SIG-M5 treated with dmso at 0.1 percent for 504 hours (cell line): ENCODE measurements at regions not wholly inside any gene's neighbourhood (a gene's known extent, or its start where the extent isn't known, plus 50 kb on each side); places are given as distances from the start of the nearest gene placed in this dataset.
A peak's percentile ranks its signal among the peaks of the same experiment; 100 is the strongest.

Experiments used
- DNase-seq: peaks from one replicate; lab custom pipeline; 2025; ENCODE audit not compliant: unreplicated experiment; lab: John Stamatoyannopoulos, UW

DNA sequence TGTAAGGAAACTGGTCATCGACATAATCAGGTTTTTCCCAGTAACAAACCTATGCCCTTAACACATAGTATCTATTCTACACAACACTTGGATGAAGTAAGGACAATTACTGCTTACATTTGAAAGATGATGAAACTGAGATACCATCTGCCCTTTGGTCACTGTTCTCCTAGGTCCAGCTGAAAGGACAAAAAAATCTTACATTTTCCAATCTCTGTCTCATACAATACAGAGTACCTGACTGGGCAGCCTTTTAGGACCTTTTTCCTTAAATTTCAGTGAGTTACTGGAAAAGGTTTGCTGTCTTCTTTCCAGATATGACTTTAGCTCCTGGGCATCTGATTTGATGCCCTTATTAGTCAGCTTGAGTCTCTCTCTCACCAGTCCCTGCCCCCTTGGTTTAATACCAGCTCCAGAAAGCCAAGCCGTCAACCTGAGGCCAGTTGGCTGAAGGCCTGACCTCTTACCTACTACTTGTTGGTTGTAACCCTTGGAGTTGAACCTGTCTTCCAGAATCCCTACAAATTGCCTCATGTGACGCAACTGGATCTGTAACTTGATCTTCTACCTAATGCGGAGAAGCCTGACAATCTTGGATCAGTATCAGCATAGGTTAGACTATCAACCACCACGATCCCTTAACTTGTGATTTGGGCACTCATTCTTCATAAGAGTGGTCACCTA is 355.3 kb upstream of the ZNF385D start:
- DNase-seq, result no peak

GRCh38 chr3:22111226-22111625 is 360.2 kb upstream of the ZNF385D start:
- no peak for DNase-seq

DNA sequence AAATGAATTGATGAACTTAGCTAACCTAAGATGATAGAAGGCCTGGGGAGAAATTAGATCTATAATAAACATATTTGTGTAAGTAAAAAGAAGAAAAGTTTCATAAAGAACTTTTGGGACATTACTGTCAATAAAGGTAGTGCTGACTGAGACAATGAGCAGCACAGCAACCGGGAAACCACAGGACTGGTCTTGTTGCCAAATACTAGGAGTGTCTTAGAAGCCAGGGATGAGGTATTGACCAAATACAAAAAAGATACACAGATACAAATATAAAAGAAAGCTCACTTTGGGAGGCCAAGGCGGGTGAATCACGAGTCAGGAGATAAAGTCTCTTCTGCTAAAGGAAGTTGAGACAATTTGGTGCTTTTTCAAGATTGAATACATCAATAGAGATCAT is 362.4 kb upstream of the ZNF385D start:
- no peak for DNase-seq

DNA sequence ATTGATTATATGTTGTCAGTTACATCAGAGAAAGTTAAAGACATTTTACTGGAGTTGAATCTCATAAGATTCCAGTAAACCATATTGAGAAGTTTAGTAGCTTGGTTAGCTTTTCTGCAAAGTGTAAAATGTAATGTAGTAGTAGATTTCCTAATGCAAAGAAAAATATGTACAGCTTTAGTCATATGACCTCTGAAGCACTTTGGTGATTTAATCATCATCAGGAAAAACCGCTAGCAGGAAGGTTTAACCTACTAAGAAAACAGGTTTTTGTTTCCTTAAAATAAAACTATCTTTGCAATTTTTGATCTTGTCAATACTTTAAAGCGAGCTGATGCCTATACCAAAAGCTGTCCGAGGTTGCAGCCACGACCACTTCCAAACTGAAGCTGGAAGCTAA is 364.6 kb upstream of the ZNF385D start:
- DNase-seq, result no peak

- DNase-seq, result no peak
These were observed 366.1 kb upstream of the ZNF385D start for GRCh38 chr3:22117091-22117490.

DNA sequence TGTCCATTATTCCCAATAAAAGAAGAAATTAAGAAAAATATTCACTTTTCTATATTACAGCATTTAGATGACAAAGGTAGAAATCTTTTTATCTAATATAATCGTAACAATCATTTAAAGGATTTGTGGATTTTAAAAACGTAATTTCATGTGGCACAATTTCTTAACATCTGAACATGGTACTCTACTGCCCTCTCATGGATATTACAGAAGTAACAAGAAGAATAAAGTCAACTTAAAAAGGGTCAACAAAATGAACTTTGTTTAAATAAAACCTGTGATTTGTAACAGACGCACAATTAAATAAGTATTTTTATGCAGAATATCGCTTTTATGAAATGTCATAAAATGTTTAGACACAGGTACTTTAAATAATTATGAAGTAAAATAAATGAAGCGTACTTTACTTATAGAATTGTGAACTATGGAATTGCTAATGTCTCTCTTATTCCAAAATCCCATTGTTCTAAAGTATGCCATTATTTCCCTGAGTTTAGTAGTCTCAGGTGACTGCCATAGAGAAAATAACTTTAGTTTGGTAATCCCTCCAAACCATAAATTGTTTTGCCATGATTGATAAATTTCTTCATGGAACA is 366.8 kb upstream of the ZNF385D start:
- peak; percentile 42 for DNase-seq

DNA sequence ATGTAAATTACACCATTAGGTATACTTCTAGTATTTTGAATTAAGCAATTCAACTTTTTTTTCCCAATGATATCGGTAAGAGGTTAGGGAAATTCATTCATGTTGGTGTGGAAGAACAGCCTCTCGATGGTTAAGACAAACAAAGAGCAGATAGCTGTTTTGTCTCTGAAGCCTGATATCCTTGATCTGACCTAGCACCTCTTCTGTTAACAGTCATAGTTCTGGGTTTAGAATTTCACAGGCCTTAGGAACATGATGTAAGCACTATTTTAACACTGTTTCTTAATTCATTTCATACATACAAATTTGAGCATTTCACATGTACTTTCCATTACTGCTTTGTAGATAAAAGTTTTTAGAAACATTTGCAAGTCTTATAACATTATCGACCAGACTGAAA is 367.5 kb upstream of the ZNF385D start:
- no peak for DNase-seq

DNA sequence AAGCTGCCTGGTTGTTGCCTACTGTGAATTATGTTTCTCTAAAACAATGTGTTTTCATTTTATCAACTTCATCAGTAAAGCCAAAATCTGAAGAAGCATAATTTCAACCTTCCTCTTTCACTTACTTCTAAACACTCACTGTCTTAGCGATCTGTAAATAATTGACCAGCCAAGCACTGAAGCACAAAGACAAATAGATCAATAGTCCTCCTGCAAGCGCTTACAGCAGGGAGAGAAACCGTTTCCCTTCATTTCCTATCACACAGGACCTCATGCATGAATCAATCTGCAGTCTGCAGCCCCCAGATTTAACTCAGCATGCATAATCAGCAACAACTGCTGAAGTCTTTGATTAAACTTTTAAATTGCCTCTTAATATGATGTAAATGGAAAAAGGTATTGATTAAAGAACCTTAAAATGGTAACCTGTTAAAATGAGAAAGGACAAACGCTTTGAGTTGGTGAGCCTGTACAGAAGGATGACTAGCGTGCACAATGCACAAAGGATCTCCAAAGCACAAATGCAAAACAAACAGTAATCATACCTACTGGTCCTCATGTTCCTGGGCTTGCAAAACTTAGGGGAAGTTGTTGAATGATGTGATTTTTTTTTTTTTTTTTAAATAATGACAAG is 370.2 kb upstream of the ZNF385D start:
- DNase-seq, result no peak

DNA sequence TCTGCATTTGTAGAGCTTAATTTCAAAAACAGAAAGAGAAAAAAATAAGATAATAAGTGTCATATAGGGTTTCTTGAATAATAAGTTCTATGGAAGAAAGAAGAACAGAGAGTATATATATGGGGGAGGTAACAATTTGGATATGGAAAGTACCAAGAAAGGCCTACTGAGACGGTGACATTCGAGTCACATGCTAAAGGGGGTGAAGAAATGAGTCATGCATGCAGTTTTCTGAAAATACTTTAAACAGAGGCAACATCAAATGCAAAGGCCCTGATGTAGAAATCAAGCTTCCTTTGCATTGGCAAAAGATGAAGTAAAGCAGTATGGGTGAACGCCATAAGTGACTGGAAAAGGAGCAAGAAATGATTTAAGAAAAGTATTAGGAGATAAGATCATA is 371.6 kb upstream of the ZNF385D start:
- no peak for DNase-seq

GRCh38 chr3:22129101-22129500 is 378.1 kb upstream of the ZNF385D start:
- DNase-seq, result no peak

GRCh38 chr3:22141769-22142168 is 390.8 kb upstream of the ZNF385D start:
- DNase-seq, result no peak

- no peak for DNase-seq
These were observed 396.2 kb upstream of the ZNF385D start for GRCh38 chr3:22147161-22147560.

GRCh38 chr3:22156868-22157267 is 405.9 kb upstream of the ZNF385D start:
- peak; percentile 0 for DNase-seq

DNA sequence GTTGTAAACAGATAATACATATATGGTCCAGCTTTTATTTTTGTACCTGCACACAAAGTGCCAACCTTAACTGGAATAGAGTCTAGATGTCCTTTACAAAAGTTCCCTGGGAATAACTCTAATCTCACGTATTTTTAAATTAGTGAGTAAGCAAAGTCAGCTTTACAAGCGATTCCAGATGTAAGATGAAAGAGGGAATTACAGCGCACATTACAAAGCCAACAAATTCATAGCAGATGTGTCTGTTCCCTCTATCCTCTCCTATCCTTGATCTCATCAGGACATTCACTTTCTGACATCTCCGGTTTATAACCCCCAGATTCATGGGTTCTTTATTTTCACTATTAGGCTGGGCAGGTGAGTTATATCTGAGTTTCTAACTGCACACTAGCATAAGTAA is 406.8 kb upstream of the ZNF385D start:
- no peak for DNase-seq

DNA sequence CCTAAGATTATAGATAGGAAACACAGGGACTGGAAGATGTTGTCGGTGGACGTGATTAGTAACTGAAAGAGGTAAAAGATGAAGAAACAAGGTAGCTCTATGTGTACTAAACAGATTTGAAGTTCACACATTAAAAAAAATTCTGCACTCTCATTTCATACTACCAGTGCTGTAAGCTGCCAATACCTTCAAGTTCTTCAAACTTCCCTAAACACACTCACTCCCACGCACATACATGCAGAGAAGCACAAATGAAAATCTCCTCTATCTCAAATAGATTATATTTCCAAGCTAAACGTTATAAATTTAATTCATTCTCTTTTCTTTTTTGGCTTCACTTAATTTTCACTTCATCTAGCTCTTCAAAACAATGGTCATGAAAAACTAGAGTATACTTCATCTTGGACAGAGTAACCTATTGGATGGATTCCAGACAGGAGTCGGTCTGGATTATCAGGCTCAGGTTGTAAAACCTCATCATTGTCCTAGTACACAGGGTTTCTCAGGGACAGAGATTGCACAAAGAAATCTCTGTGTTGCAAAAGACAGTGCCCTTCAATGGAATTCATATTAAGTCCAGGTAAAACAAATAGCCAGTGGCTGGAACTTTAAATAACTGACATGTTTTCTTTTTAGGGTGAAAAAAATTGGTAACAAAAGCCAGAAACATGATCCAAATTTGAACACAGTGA is 408.1 kb upstream of the ZNF385D start:
- no peak for DNase-seq

DNA sequence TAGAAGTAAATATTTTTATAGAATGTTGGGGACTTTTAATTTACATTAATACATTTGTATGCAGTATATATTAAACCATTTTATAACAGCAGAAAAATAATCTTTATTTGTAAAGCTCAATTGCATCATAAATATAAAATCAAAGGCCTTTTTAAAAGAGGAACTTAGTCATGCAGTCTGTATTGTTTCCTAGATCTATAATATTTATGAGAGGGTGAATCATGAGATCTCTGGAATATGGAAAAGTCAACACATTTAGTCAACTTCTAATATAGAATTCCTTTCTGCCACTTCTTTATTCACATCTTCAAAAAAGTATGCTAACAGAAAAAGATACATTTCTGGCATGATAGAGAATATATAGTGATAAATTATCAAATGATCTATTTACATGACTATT is 410.3 kb upstream of the ZNF385D start:
- no peak for DNase-seq

- DNase-seq, result no peak
These were observed 419.4 kb upstream of the ZNF385D start for GRCh38 chr3:22170370-22170769.

GRCh38 chr3:22172964-22173363 is 422.0 kb upstream of the ZNF385D start:
- DNase-seq, result no peak

DNA sequence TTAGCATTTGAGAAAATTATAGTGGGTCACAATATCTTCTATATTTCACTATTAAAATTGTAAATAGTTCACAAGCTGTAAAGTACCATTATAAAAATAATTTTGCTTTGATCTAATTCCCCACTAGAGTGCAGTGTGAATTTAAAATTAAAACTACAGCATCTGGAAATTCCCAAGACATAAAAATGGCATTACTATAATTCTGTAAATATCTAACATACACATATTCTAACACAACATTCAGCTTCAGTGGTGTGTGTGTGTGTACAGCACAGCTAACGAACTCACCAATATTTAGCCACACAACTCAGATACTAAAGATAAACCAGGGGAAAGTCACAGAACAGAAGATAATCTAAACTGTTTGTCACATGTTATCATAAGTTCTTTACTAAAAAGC is 424.9 kb upstream of the ZNF385D start:
- DNase-seq, result no peak

DNA sequence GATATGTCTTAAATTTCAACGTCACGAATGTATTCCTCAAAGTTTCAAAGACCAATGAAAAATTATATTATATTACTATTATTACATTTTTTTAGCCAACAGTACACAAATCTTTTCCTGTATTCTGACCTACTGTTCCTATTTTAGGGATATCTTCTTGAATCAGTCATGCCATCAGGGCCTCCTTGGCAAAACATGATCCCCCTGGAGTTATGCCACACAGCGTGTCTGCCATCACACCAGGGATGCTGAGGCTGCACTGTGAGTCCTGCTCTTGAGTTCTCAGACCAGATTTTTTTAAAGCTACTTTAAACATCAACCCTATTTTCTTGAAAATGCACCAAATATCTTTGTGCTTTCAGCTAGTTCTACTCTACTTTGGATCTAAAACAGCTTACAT is 425.9 kb upstream of the ZNF385D start:
- no peak for DNase-seq

DNA sequence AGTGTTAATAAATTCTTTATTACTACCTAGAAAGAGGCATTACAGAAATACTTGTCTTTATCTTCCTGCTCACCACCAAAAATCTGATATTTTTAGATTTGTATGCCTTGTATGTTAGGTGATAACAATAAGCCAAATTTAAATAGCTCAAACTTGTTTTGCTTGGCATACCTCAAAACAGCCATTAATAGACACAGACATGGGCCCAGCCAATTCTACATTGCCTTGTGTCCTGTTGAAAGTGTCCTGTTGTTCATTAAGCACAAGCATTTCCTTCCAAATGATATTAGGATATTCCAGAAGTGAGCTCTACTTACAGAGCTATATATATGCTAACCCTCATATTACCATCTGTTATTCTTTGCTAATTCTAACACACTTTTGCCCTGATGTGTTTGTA is 438.6 kb upstream of the ZNF385D start:
- DNase-seq, result no peak

- no peak for DNase-seq
These were observed 448.1 kb upstream of the ZNF385D start for GRCh38 chr3:22199095-22199494.
